Testis (tissue), 2 donors: ENCODE measurements at regions not wholly inside any gene's neighbourhood (a gene's known extent, or its start where the extent isn't known, plus 50 kb on each side); places are given as distances from the start of the nearest gene placed in this dataset.
"Not testable (repeated sequence)": the region's sequence is repeated elsewhere in the genome, so short reads cannot be mapped to it uniquely, and the experiment has no call there.

ENCODE experiments used
- DNase-seq: peaks from one replicate; pipeline ENCODE4 v3.0.0-alpha.2; 2019
- H3K27ac ChIP-seq, 2 donors: fragments of 200-600 bp; sonication (generic); one replicate each; pipeline ENCODE4 v1.5.1; 2019
- H3K27me3 ChIP-seq: fragments of 200-600 bp; sonication (generic); one replicate; pipeline ENCODE4 v1.5.1; 2019
- H3K36me3 ChIP-seq: fragments of 200-600 bp; sonication (generic); one replicate; pipeline ENCODE4 v1.5.1; 2017; ENCODE audit warnings: low read depth; ENCODE audit errors: missing control alignments
- H3K4me1 ChIP-seq: fragments of 200-600 bp; sonication (generic); one replicate; pipeline ENCODE4 v1.5.1; 2019
- H3K4me3 ChIP-seq, 2 donors: fragments of 200-600 bp; sonication (generic); one replicate each; pipeline ENCODE4 v1.5.1; 2017 to 2019
- H3K9me3 ChIP-seq: fragments of 200-600 bp; sonication (generic); one replicate; pipeline ENCODE4 v1.5.1; 2017
- POLR2A ChIP-seq: fragments of 450-650 bp; IDR thresholded peaks from one replicate; pipeline ENCODE4 v1.6.1; 2017; ENCODE audit warnings: antibody characterized with exemption, mild to moderate bottlenecking, moderate library complexity
- WGBS, 2 donors: methylation state at CpG; one replicate each; pipeline ENCODE4 v1.1.5; 2018; 5-methylcytosine and 5-hydroxymethylcytosine counted together
- intact Hi-C: fragments of 100-400 bp; cut with DNase I; formaldehyde crosslinking; loops from one replicate; pipeline ENCODE4 v1.15.1; 2023; ENCODE audit warnings: low total_unique reads
- TF ChIP-seq, protein P1 (sequence below), 3 experiments: fragments of 450-650 bp in 2 of 3; fragments of 200-600 bp in 1 of 3; sonication (generic) in 1 of 3; IDR thresholded peaks; one replicate each; pipeline ENCODE4 v1.5.1; 2016 to 2019; ENCODE audit warnings: antibody characterized with exemption in 3 of 3, mild to moderate bottlenecking in 2 of 3, moderate library complexity in 1 of 3

DNA sequence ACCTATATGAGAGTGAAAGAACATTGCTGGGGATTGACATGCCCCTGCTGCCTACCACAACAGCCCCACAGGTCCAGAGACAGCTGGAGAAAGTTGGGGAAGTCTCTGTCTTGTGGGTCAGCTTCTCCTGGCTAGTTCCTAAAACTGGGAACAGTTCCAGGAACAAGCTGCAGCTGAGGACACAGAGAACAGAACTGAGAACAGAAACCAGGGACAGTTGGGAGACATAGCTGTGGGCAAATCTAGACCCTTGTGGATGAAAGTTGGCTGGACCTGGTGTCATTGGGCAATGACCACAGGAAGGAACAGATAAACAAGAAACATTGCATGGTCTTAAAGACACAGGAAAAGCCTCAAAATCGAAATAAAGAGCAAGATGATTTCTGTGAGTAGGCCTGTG lies 58.3 kb upstream of the MOCS2 start:
- Histone ChIP-seq H3K4me1 (peaks cover 3% of the 10 kb centered on the region), H3K4me3 (no peak overlapping the region), H3K36me3 (no peaks in the 10 kb centered on the region), H3K27me3 (no peaks in the 10 kb centered on the region), H3K27ac (peak overlapping the region in 1 of 2 donors; percentile 5), H3K9me3 (no peaks in the 10 kb centered on the region)
- DNase-seq = peak; percentile 45
- WGBS, 2 donors = 58 to 64% methylated on average over 1 of the region's 1 CpG
- intact Hi-C loops = no loop called here
- TF ChIP-seq, protein P1, sequence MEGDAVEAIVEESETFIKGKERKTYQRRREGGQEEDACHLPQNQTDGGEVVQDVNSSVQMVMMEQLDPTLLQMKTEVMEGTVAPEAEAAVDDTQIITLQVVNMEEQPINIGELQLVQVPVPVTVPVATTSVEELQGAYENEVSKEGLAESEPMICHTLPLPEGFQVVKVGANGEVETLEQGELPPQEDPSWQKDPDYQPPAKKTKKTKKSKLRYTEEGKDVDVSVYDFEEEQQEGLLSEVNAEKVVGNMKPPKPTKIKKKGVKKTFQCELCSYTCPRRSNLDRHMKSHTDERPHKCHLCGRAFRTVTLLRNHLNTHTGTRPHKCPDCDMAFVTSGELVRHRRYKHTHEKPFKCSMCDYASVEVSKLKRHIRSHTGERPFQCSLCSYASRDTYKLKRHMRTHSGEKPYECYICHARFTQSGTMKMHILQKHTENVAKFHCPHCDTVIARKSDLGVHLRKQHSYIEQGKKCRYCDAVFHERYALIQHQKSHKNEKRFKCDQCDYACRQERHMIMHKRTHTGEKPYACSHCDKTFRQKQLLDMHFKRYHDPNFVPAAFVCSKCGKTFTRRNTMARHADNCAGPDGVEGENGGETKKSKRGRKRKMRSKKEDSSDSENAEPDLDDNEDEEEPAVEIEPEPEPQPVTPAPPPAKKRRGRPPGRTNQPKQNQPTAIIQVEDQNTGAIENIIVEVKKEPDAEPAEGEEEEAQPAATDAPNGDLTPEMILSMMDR (IDR thresholded peaks at IDR 0.05) = no peak
- no peak for TF ChIP-seq POLR2A

DNA sequence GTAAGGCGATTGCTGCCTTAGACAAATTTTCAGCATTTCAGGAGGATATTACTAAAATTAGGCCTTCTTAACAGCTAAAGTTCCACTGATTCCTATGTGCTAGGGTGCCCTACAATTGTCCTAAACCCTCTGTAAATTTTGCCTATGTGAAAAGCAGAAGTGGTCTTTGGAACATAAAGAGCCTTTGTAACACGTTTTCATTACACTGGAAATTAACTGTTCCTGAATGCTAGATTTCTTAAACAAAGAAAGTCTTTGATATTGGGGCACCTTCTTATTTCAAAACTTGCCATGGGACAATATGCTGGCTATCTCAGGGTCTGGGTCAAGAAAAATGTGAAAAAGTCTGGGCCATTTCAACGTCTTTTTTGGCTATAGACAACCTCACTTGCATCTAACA lies 60.4 kb upstream of the MOCS2 start:
- WGBS, 2 donors = 64 to 70% methylated on average over 3 of the region's 3 CpGs
- intact Hi-C loops = no loop called here
- H3K27me3 ChIP-seq = no peaks in the 10 kb centered on the region

DNA sequence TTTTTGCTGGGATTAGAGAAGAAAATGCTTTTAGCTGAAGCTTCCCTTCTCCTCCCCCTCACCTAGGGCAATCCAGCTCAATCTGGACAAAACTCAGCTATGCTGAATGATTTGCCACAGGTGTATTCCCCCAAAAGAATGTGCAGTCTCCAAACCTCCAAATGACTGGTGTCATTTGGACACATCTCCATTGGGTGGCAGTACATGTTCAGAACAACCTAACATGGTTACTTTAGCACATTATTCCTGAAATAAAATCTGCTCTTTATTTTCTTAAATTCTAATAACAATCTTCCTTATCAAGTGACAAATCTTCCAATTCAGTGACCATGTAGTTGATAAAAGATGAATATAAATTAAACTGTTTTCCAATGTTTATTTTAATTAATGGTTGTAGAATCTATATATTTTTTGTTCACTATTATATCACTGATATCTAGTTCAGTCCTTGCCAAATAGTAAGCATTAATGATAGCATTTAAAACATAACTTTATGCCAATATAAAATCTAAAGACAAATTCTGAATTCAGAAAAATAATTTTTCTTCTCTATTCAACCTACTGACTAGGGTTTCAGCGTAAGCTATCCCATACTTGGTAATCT lies 61.3 kb upstream of the MOCS2 start:
- intact Hi-C loops = no loop called here
- TF ChIP-seq POLR2A = no peak
- TF ChIP-seq, protein P1 (IDR thresholded peaks at IDR 0.05) = peak in 2 of 3 experiments; percentile 46 to 51
- Histone ChIP-seq H3K27ac (no peak overlapping the region), H3K27me3 (no peaks in the 10 kb centered on the region), H3K9me3 (no peaks in the 10 kb centered on the region), H3K4me3 (no peak overlapping the region), H3K36me3 (no peaks in the 10 kb centered on the region), H3K4me1 (peaks cover 3% of the 10 kb centered on the region)
- 90 to 94% methylated on average over 1 of the region's 1 CpG for WGBS, 2 donors
- peak; percentile 23 for DNase-seq

More for the DNA sequence above, 60.4 kb upstream of the MOCS2 start:
- no peak for DNase-seq
- no peak overlapping the region for H3K4me3 ChIP-seq
- H3K4me1 ChIP-seq = peaks cover 3% of the 10 kb centered on the region
- H3K36me3 ChIP-seq = no peaks in the 10 kb centered on the region
- TF ChIP-seq POLR2A = no peak
- TF ChIP-seq, protein P1 (IDR thresholded peaks at IDR 0.05) = no peak
- H3K9me3 ChIP-seq = no peaks in the 10 kb centered on the region
- no peak overlapping the region for H3K27ac ChIP-seq

GRCh38 chr5:53172073-53172472 lies 62.5 kb upstream of the MOCS2 start:
- H3K27me3 ChIP-seq, H3K27ac ChIP-seq, H3K36me3 ChIP-seq, H3K9me3 ChIP-seq, DNase-seq, intact Hi-C loops, H3K4me1 ChIP-seq, H3K4me3 ChIP-seq: not testable (repeated sequence)

GRCh38 chr5:53172630-53173029 lies 63.1 kb upstream of the MOCS2 start:
- 86 to 89% methylated on average over 5 of the region's 5 CpGs for WGBS, 2 donors
- Histone ChIP-seq H3K4me1 (no peaks in the 10 kb centered on the region), H3K36me3 (no peaks in the 10 kb centered on the region), H3K27ac (no peak overlapping the region), H3K4me3 (no peak overlapping the region), H3K27me3 (no peaks in the 10 kb centered on the region), H3K9me3 (no peaks in the 10 kb centered on the region)
- TF ChIP-seq POLR2A = no peak
- DNase-seq = no peak
- intact Hi-C loops = no loop called here

DNA sequence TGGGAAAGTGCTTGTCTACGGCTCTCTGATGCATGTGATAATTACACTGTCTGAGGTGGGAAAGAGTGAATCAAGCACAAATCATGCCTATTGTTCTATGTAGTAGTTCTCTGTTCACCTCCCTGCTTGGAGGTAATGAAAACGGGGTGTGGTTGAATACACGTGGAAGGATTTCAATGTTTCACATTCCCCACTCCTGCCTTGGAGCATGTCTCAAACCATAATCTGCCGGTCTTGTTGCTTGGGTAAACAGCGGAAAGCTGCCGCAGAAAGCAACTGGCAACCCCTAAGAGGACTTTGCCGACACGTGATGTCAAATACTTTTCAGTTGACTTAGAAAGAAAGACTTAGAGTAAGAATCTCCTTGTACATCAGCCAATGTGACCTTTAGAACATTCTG lies 63.5 kb upstream of the MOCS2 start:
- intact Hi-C loops = no loop called here
- TF ChIP-seq, protein P1 (IDR thresholded peaks at IDR 0.05) = no peak
- no peak for TF ChIP-seq POLR2A
- no peaks in the 10 kb centered on the region for H3K27me3 ChIP-seq
- no peak for DNase-seq
- H3K36me3 ChIP-seq = no peaks in the 10 kb centered on the region
- no peak overlapping the region for H3K4me3 ChIP-seq
- no peak overlapping the region for H3K27ac ChIP-seq
- no peaks in the 10 kb centered on the region for H3K9me3 ChIP-seq
- no peaks in the 10 kb centered on the region for H3K4me1 ChIP-seq
- 47 to 71% methylated on average over 8 of the region's 8 CpGs for WGBS, 2 donors
